ENCODE measurements at regions not wholly inside any gene's neighbourhood (a gene's known extent, or its start where the extent isn't known, plus 50 kb on each side); places are given as distances from the start of the nearest gene placed in this dataset.

GRCh38 chr9:80615964-80616363 is 1044.2 kb downstream of the TLE4 start (continued):
- TF ChIP-seq ZHX1 (conservative IDR thresholded peaks at IDR 0.05; ENCODE audit: low read length) (no peak), POU5F1 (IDR thresholded peaks at IDR 0.05; ENCODE audit: borderline replicate concordance, low read depth, low read length, partially characterized antibody) (no peak), ZFP1 (CRISPR knock-in tag; IDR thresholded peaks at IDR 0.05) (no peak), RBFOX2 (IDR thresholded peaks at IDR 0.05; ENCODE audit: low read depth, low read length) (no peak), RBM17 (IDR thresholded peaks at IDR 0.05; ENCODE audit: borderline replicate concordance, low read depth, low read length) (no peak), ARID3B (CRISPR knock-in tag; IDR thresholded peaks at IDR 0.05; ENCODE audit: borderline replicate concordance) (no peak)

GRCh38 chr9:80605793-80606192 is 1034.0 kb downstream of the TLE4 start:
- no peak for FAIRE-seq
- no peak overlapping the region for H3K4me3 ChIP-seq
- no peaks in the 10 kb centered on the region for H4K20me1 ChIP-seq (replicated peaks; ENCODE audit: control insufficient read depth, insufficient read depth, low read length)
- WGBS (ENCODE audit: insufficient coverage, low coverage, missing lambda C conversion rate), result 0% methylated on average over 3 of the region's 3 CpGs
- BruUV-seq (replicated peaks), result no TSS peak
- H3K9me3 ChIP-seq (replicated peaks; ENCODE audit: control insufficient read depth, insufficient read depth, low read depth, low read length), result no peaks in the 10 kb centered on the region
- no peak overlapping the region for H2AFZ ChIP-seq (ENCODE audit: low read depth, low read length)
- intact Hi-C loops (cut with micrococcal nuclease), result no loop called here
- no peak overlapping the region for H3K27ac ChIP-seq (ENCODE audit: extremely low read depth, low read depth, low read length)
- H3K36me3 ChIP-seq (ENCODE audit: control insufficient read depth, insufficient read depth, low read length), result no peaks in the 10 kb centered on the region
- ChIA-PET POLR2A (no interaction called here), CTCF (ENCODE audit: low intra/inter-chr PET ratio) (no interaction called here)
- no peak overlapping the region for H3K9ac ChIP-seq (ENCODE audit: insufficient read depth in 1 of 2, low read depth in 2 of 2, low read length in 2 of 2)
- H3K4me2 ChIP-seq (ENCODE audit: insufficient read depth, low read length), result no peak overlapping the region
- H3K9me1 ChIP-seq (ENCODE audit: control insufficient read depth, insufficient read depth, low read length), result no peaks in the 10 kb centered on the region
- H3K79me2 ChIP-seq (ENCODE audit: control insufficient read depth, insufficient read depth, low read length), result no peaks in the 10 kb centered on the region
- in situ Hi-C loops (cut with MboI), result no loop called here
- H3K4me1 ChIP-seq (replicated peaks in 1 of 2; ENCODE audit: control insufficient read depth in 2 of 2, insufficient read depth in 2 of 2, low read length in 2 of 2), result no peaks in the 10 kb centered on the region
- no peak for ATAC-seq
- DNase-seq (ENCODE audit: extremely low read depth in 1 of 4, low spot score in 3 of 4), result no peak
- H3K27me3 ChIP-seq (ENCODE audit: control insufficient read depth in 2 of 2, insufficient read depth in 2 of 2, low read length in 2 of 2), result no peaks in the 10 kb centered on the region
- no peak for TF ChIP-seq PML (IDR thresholded peaks at IDR 0.05; ENCODE audit: low read length)
- TF ChIP-seq SMC3 (conservative IDR thresholded peaks at IDR 0.05; ENCODE audit: insufficient read depth, low read depth, low read length), result no peak
- TF ChIP-seq ELF4 (CRISPR knock-in tag; IDR thresholded peaks at IDR 0.05), result no peak
- no peak for TF ChIP-seq TCFL5 (CRISPR knock-in tag; conservative IDR thresholded peaks at IDR 0.05)
- TF ChIP-seq ZNF347 (CRISPR knock-in tag; IDR thresholded peaks at IDR 0.05; ENCODE audit: low read depth), result no peak
